H9 (cell line): ENCODE measurements at regions not wholly inside any gene's neighbourhood (a gene's known extent, or its start where the extent isn't known, plus 50 kb on each side); places are given as distances from the start of the nearest gene placed in this dataset.

Experiments
- DNase-seq: peaks from one replicate; pipeline ENCODE4 v3.0.0-alpha.2; 2017
- H2AFZ ChIP-seq: one replicate; pipeline ENCODE4 v1.6.1; 2013; ENCODE audit warnings: mild to moderate bottlenecking, low read length, control low read depth, moderate library complexity
- H2AK5ac ChIP-seq: 2 replicates; pipeline ENCODE4 v1.6.1; 2013; ENCODE audit warnings: low read length, control low read depth, mixed read lengths; ENCODE audit not compliant: insufficient read length
- H2BK120ac ChIP-seq: one replicate; pipeline ENCODE4 v1.6.1; 2013; ENCODE audit warnings: low read depth, mild to moderate bottlenecking, low read length, control low read depth, inconsistent platforms; ENCODE audit not compliant: poor library complexity, severe bottlenecking
- H2BK12ac ChIP-seq: 2 replicates; pipeline ENCODE4 v1.6.1; 2013; ENCODE audit warnings: low read length, control low read depth, mixed read lengths, low read depth; ENCODE audit not compliant: insufficient read length
- H2BK15ac ChIP-seq: 2 replicates; pipeline ENCODE4 v1.6.1; 2013; ENCODE audit warnings: low read depth, low read length, control low read depth
- H2BK20ac ChIP-seq: one replicate; pipeline ENCODE4 v1.6.1; 2013; ENCODE audit warnings: low read depth, mild to moderate bottlenecking, low read length, control low read depth, inconsistent platforms; ENCODE audit not compliant: poor library complexity, severe bottlenecking
- H2BK5ac ChIP-seq: 2 replicates; pipeline ENCODE4 v1.6.1; 2013; ENCODE audit warnings: low read length, control low read depth, mixed read lengths; ENCODE audit not compliant: insufficient read length
- H3K14ac ChIP-seq: 2 replicates; pipeline ENCODE4 v1.6.1; 2013; ENCODE audit warnings: low read length, control low read depth; ENCODE audit not compliant: insufficient read depth
- H3K18ac ChIP-seq: 2 replicates; pipeline ENCODE4 v1.6.1; 2013; ENCODE audit warnings: low read depth, mild to moderate bottlenecking, mixed read lengths, low read length, control low read depth; ENCODE audit not compliant: insufficient read length
- H3K23ac ChIP-seq: 2 replicates; pipeline ENCODE4 v1.6.1; 2013; ENCODE audit warnings: low read length, control low read depth, mixed read lengths, low read depth; ENCODE audit not compliant: insufficient read length
- H3K23me2 ChIP-seq: 2 replicates; pipeline ENCODE4 v1.6.1; 2013; ENCODE audit warnings: low read depth, mild to moderate bottlenecking, mixed read lengths, low read length, control low read depth; ENCODE audit not compliant: insufficient read length, poor library complexity, severe bottlenecking
- H3K27ac ChIP-seq: 2 replicates; pipeline ENCODE4 v1.5.1; 2013; ENCODE audit warnings: low read length, control low read depth, mixed read lengths, low read depth; ENCODE audit not compliant: insufficient read length
- H3K27me3 ChIP-seq: 2 replicates; pipeline ENCODE4 v1.6.1; 2013; ENCODE audit warnings: low read length, control low read depth, inconsistent platforms; ENCODE audit not compliant: insufficient read depth
- H3K4ac ChIP-seq: 2 replicates; pipeline ENCODE4 v1.6.1; 2013; ENCODE audit warnings: low read depth, mild to moderate bottlenecking, control low read depth, inconsistent platforms, low read length, moderate library complexity
- H3K4me1 ChIP-seq: 2 replicates; pipeline ENCODE4 v1.6.1; 2013; ENCODE audit warnings: low read length, control low read depth, inconsistent platforms; ENCODE audit not compliant: insufficient read depth
- H3K4me2 ChIP-seq: 2 replicates; pipeline ENCODE4 v1.6.1; 2013; ENCODE audit warnings: low read length, control low read depth, mixed read lengths; ENCODE audit not compliant: insufficient read length, insufficient read depth
- H3K56ac ChIP-seq: 2 replicates; pipeline ENCODE4 v1.6.1; 2013; ENCODE audit warnings: low read depth, mild to moderate bottlenecking, mixed read lengths, low read length, control low read depth; ENCODE audit not compliant: insufficient read length
- H3K79me1 ChIP-seq: 2 replicates; pipeline ENCODE4 v1.6.1; 2013; ENCODE audit warnings: low read depth, mild to moderate bottlenecking, moderate library complexity, low read length, control low read depth, inconsistent platforms; ENCODE audit not compliant: insufficient read depth, poor library complexity, severe bottlenecking
- H3K79me2 ChIP-seq: 2 replicates; pipeline ENCODE4 v1.6.1; 2013; ENCODE audit warnings: low read length, control low read depth, inconsistent platforms; ENCODE audit not compliant: insufficient read depth
- H3K9ac ChIP-seq: 2 replicates; pipeline ENCODE4 v1.6.1; 2013; ENCODE audit warnings: low read length, control low read depth, mixed read lengths; ENCODE audit not compliant: insufficient read length; ENCODE audit errors: extremely low read depth
- H3K9me3 ChIP-seq: one replicate; pipeline ENCODE4 v1.6.1; 2013; ENCODE audit warnings: low read depth, low read length, inconsistent platforms; ENCODE audit not compliant: control insufficient read depth
- H3T11ph ChIP-seq: one replicate; pipeline ENCODE4 v1.6.1; 2013; ENCODE audit warnings: mild to moderate bottlenecking, low read length, control low read depth, inconsistent platforms
- H4K20me1 ChIP-seq: one replicate; pipeline ENCODE4 v1.6.1; 2013; ENCODE audit not compliant: control insufficient read depth, insufficient read length, insufficient read depth
- H4K5ac ChIP-seq: 2 replicates; pipeline ENCODE4 v1.6.1; 2013; ENCODE audit warnings: low read depth, mild to moderate bottlenecking, mixed read lengths, low read length, control low read depth; ENCODE audit not compliant: insufficient read length
- H4K8ac ChIP-seq: replicated peaks from 2 replicates; pipeline ENCODE4 v1.6.1; 2013; ENCODE audit warnings: low read length, control low read depth, mixed read lengths, low read depth; ENCODE audit not compliant: insufficient read length
- H4K91ac ChIP-seq: 2 replicates; pipeline ENCODE4 v1.6.1; 2013; ENCODE audit warnings: low read depth, mild to moderate bottlenecking, moderate library complexity, mixed read lengths, low read length, control low read depth; ENCODE audit not compliant: insufficient read length
- H3K27ac Mint-ChIP-seq, 3 experiments: 2 replicates in 2 of 3; 3 replicates in 1 of 3; pipeline ENCODE4 v1.8.0; 2020 to 2021; ENCODE audit warnings: mixed read lengths in 3 of 3, mild to moderate bottlenecking in 1 of 3, moderate library complexity in 1 of 3
- H3K27me3 Mint-ChIP-seq: 2 replicates; pipeline ENCODE4 v1.8.0; 2021; ENCODE audit warnings: low read depth, mild to moderate bottlenecking, moderate library complexity, mixed read lengths
- H3K36me3 Mint-ChIP-seq, 3 experiments: 2 replicates in 2 of 3; 3 replicates in 1 of 3; pipeline ENCODE4 v1.8.0; 2020 to 2021; ENCODE audit warnings: low read depth in 3 of 3, mixed read lengths in 3 of 3; ENCODE audit not compliant: insufficient read depth in 1 of 3
- H3K4me1 Mint-ChIP-seq, 2 experiments: 2 replicates each; pipeline ENCODE4 v1.8.0; 2020; ENCODE audit warnings: mixed read lengths in 2 of 2
- H3K4me3 Mint-ChIP-seq, 2 experiments: 2 replicates in 1 of 2; 3 replicates in 1 of 2; pipeline ENCODE4 v1.8.0; 2020 to 2021; ENCODE audit warnings: mild to moderate bottlenecking in 2 of 2, mixed read lengths in 2 of 2, moderate library complexity in 1 of 2
- H3K9me3 Mint-ChIP-seq, 2 experiments: 2 replicates in 1 of 2; 3 replicates in 1 of 2; pipeline ENCODE4 v1.8.0; 2020; ENCODE audit warnings: mild to moderate bottlenecking in 2 of 2, mixed read lengths in 2 of 2, moderate library complexity in 1 of 2
- CTCF ChIP-seq: fragments of 200-600 bp; sonication (generic); conservative IDR thresholded peaks from 3 replicates; pipeline ENCODE4 v1.8.0; 2021; ENCODE audit warnings: antibody characterized with exemption, mild to moderate bottlenecking
- WGBS: extraction: QIAGEN DNeasy Blood & Tissue Kit; methylation state at CpG from one replicate; pipeline ENCODE4 v1.1.7; 2013; ENCODE audit warnings: missing lambda C conversion rate, low lambda C conversion rate, mixed read lengths; ENCODE audit not compliant: insufficient read length; ENCODE audit errors: extremely low coverage; 5-methylcytosine and 5-hydroxymethylcytosine counted together

GRCh38 chr9:10806868-10807267 lies 194.1 kb upstream of the PTPRD start:
- Histone ChIP-seq H4K20me1 (no peaks in the 10 kb centered on the region), H3K14ac (no peak overlapping the region), H3K4me1 (no peaks in the 10 kb centered on the region), H2BK20ac (no peak overlapping the region), H3K79me2 (no peaks in the 10 kb centered on the region), H3K9me3 (no peaks in the 10 kb centered on the region), H3K23ac (no peak overlapping the region), H3K27ac (no peak overlapping the region), H3K79me1 (no peaks in the 10 kb centered on the region), H2AK5ac (no peak overlapping the region), H3K4ac (no peak overlapping the region), H3K23me2 (no peaks in the 10 kb centered on the region), H3T11ph (no peak overlapping the region), H2BK120ac (no peak overlapping the region), H3K56ac (no peak overlapping the region), H2BK5ac (no peak overlapping the region), H3K9ac (no peak overlapping the region), H4K8ac (no peak overlapping the region), H2BK15ac (no peak overlapping the region), H3K18ac (no peak overlapping the region), H2BK12ac (no peak overlapping the region), H4K91ac (no peak overlapping the region), H2AFZ (no peak overlapping the region), H3K4me2 (no peak overlapping the region), H3K27me3 (no peaks in the 10 kb centered on the region), H4K5ac (no peak overlapping the region)
- TF ChIP-seq CTCF = no peak
- Mint-ChIP-seq H3K4me1 (peaks cover 4 to 13% of the 10 kb centered on the region in 2 experiments; a peak in 3 of 4 replicates), H3K27ac (no peak overlapping the region), H3K36me3 (no peaks in the 10 kb centered on the region; a peak in 1 of 7 replicates), H3K9me3 (no peaks in the 10 kb centered on the region), H3K27me3 (no peaks in the 10 kb centered on the region), H3K4me3 (no peak overlapping the region)
- no CpG with 5 or more reads among the region's 3 CpGs for WGBS
- no peak for DNase-seq
